GM12878 (cell line): ENCODE measurements at regions not wholly inside any gene's neighbourhood (a gene's known extent, or its start where the extent isn't known, plus 50 kb on each side); places are given as distances from the start of the nearest gene placed in this dataset.

Experiments used
- ATAC-seq: fragments of 200-7000 bp; cut with Tn5 transposase; 3 replicates; pipeline ENCODE4 v1.9.1; 2020; ENCODE audit warnings: mild to moderate bottlenecking, moderate library complexity
- BruUV-seq: library from RNA; stranded (reverse); fragments of 400-500 nt; replicated peaks from 2 replicates; lab custom pipeline; 2021; lab: Mats Ljungman, UMichigan
- CTCF ChIA-PET: fragments of 300-600 bp; sonication (Branson Sonifier 250); formaldehyde crosslinking; extraction: SDS; loops from one replicate; lab custom pipeline; 2021; ENCODE audit warnings: inconsistent platforms; lab: Yijun Ruan, JAX
- POLR2A ChIA-PET: fragments of 350-600 bp; formaldehyde crosslinking; extraction: SDS; loops from one replicate; lab custom pipeline; 2021; ENCODE audit warnings: inconsistent platforms; lab: Charles Lee
- RAD21 ChIA-PET: fragments of 300-600 bp; sonication (Branson Sonifier 250); formaldehyde crosslinking; loops from one replicate; lab custom pipeline; 2023; ENCODE audit warnings: antibody characterized with exemption; ENCODE audit not compliant: unreplicated experiment; lab: Charles Lee
- SMC1A ChIA-PET: fragments of 300-600 bp; sonication (Branson Sonifier 250); formaldehyde crosslinking; loops from one replicate; lab custom pipeline; 2023; ENCODE audit not compliant: unreplicated experiment, uncharacterized antibody; lab: Charles Lee
- DNase-seq: peaks from one replicate; pipeline ENCODE4 v3.0.0-alpha.2; 2011; ENCODE audit warnings: low read depth, low spot score
- FAIRE-seq: peaks from 3 replicates; lab custom pipeline; 2011; peaks lifted over from hg19 to GRCh38; lab: Jason Lieb, UNC
- H2AFZ ChIP-seq: 2 replicates; pipeline ENCODE4 v1.6.0; 2011; ENCODE audit warnings: low read depth, low read length, control low read depth; ENCODE audit not compliant: control insufficient read depth
- H3K27ac ChIP-seq: 2 replicates; pipeline ENCODE4 v1.5.1; 2011; ENCODE audit warnings: control low read depth; ENCODE audit not compliant: control insufficient read depth, insufficient read depth
- H3K27me3 ChIP-seq, 2 experiments: replicated peaks in 1 of 2; 2 replicates each; pipeline versions ENCODE4 v1.6.0 to v1.6.1; 2011; ENCODE audit warnings: low read length in 1 of 2; ENCODE audit not compliant: control insufficient read depth in 2 of 2, insufficient read depth in 2 of 2
- H3K36me3 ChIP-seq, 2 experiments: 2 replicates each; pipeline ENCODE4 v1.5.1; 2011; ENCODE audit warnings: low read length in 1 of 2; ENCODE audit not compliant: control insufficient read depth in 2 of 2, insufficient read depth in 2 of 2
- H3K4me1 ChIP-seq: 2 replicates; pipeline ENCODE4 v1.6.1; 2011; ENCODE audit warnings: mild to moderate bottlenecking, low read length, moderate library complexity, mixed read lengths; ENCODE audit not compliant: control insufficient read depth, insufficient read depth
- H3K4me2 ChIP-seq: 2 replicates; pipeline ENCODE4 v1.6.0; 2011; ENCODE audit warnings: control low read depth; ENCODE audit not compliant: control insufficient read depth, insufficient read depth
- H3K4me3 ChIP-seq: fragments of 200-600 bp; sonication (generic); 2 replicates; pipeline ENCODE4 v1.5.1; 2016
- H3K79me2 ChIP-seq: 2 replicates; pipeline ENCODE4 v1.6.0; 2011; ENCODE audit warnings: low read length; ENCODE audit not compliant: control insufficient read depth, insufficient read depth
- H3K9ac ChIP-seq: 2 replicates; pipeline ENCODE4 v1.8.0; 2011; ENCODE audit warnings: low read length, control low read depth, mixed read lengths; ENCODE audit not compliant: control insufficient read depth, insufficient read depth
- H3K9me3 ChIP-seq: replicated peaks from 3 replicates; pipeline ENCODE4 v1.5.1; 2011; ENCODE audit warnings: mild to moderate bottlenecking, low read length; ENCODE audit not compliant: control insufficient read depth, insufficient read depth
- H4K20me1 ChIP-seq: 2 replicates; pipeline ENCODE4 v1.6.0; 2011; ENCODE audit not compliant: control insufficient read depth, insufficient read depth
- ASH2L ChIP-seq: fragments of 300-600, 200-600 bp; sonication (generic); IDR thresholded peaks from 2 replicates; pipeline ENCODE4 v1.6.1; 2017; ENCODE audit warnings: low read depth, mild to moderate bottlenecking, borderline replicate concordance
- ATF7 ChIP-seq: fragments of 450-650 bp; IDR thresholded peaks from 2 replicates; pipeline ENCODE4 v1.6.1; 2016; ENCODE audit warnings: low read depth, mild to moderate bottlenecking
- BRCA1 ChIP-seq: IDR thresholded peaks from 2 replicates; pipeline ENCODE4 v1.6.1; 2011; ENCODE audit warnings: low read depth, low read length, improper control_type of control experiment
- ETV6 ChIP-seq, 2 experiments: fragments of 450-650 bp in 1 of 2; IDR thresholded peaks in 1 of 2; conservative IDR thresholded peaks in 1 of 2; 2 replicates each; pipeline ENCODE4 v1.6.1; 2014; ENCODE audit warnings: antibody characterized with exemption in 1 of 2, borderline replicate concordance in 1 of 2, low read depth in 1 of 2, mild to moderate bottlenecking in 1 of 2, moderate library complexity in 1 of 2
- FOS ChIP-seq: IDR thresholded peaks from 3 replicates; pipeline ENCODE4 v1.6.1; 2011; ENCODE audit warnings: borderline replicate concordance; ENCODE audit not compliant: insufficient read length; ENCODE audit errors: extremely low read depth
- KDM1A ChIP-seq: fragments of 200-600 bp; sonication (generic); IDR thresholded peaks from 2 replicates; pipeline ENCODE4 v1.6.1; 2016; ENCODE audit warnings: borderline replicate concordance
- MEF2A ChIP-seq: IDR thresholded peaks from 2 replicates; pipeline ENCODE4 v1.6.1; 2011; ENCODE audit warnings: low read depth, mild to moderate bottlenecking, low read length, moderate library complexity; ENCODE audit not compliant: insufficient read depth
- NFIC ChIP-seq: IDR thresholded peaks from 2 replicates; pipeline ENCODE4 v1.6.1; 2012; ENCODE audit warnings: low read depth, mild to moderate bottlenecking, inconsistent platforms, low read length, moderate library complexity
- NFYB ChIP-seq: IDR thresholded peaks from 2 replicates; pipeline ENCODE4 v1.6.1; 2011; ENCODE audit warnings: low read depth, mild to moderate bottlenecking, low read length, improper control_type of control experiment, moderate library complexity; ENCODE audit not compliant: insufficient read depth
- POLR2AphosphoS5 ChIP-seq: IDR thresholded peaks from 2 replicates; pipeline ENCODE4 v1.6.1; 2011; ENCODE audit warnings: mild to moderate bottlenecking, low read length, inconsistent platforms
- SMC3 ChIP-seq: IDR thresholded peaks from 2 replicates; pipeline ENCODE4 v1.6.1; 2011; ENCODE audit warnings: low read length, improper control_type of control experiment, borderline replicate concordance
- WRNIP1 ChIP-seq: IDR thresholded peaks from 2 replicates; pipeline ENCODE4 v1.6.1; 2011; ENCODE audit warnings: low read depth, low read length, improper control_type of control experiment, borderline replicate concordance
- WGBS: methylation state at CpG from one replicate; pipeline ENCODE4 v1.1.6; 2016; ENCODE audit warnings: low lambda C conversion rate; ENCODE audit not compliant: insufficient replicate concordance, insufficient coverage; ENCODE audit errors: missing lambda C conversion rate; 5-methylcytosine and 5-hydroxymethylcytosine counted together
- in situ Hi-C: fragments of 300-500 bp; cut with MboI; formaldehyde crosslinking; loops from 9 replicates; pipeline ENCODE4 v1.14.3; 2018; ENCODE audit warnings: mixed read lengths
- intact Hi-C: fragments of 100-400 bp; cut with micrococcal nuclease; formaldehyde crosslinking; loops from one replicate; pipeline ENCODE4 v1.14.2; 2022; ENCODE audit not compliant: unreplicated experiment
- TF ChIP-seq, protein P1 (sequence below): IDR thresholded peaks from 2 replicates; pipeline ENCODE4 v1.6.1; 2011; ENCODE audit warnings: mild to moderate bottlenecking, low read depth, low read length, moderate library complexity; ENCODE audit not compliant: insufficient replicate concordance
- TF ChIP-seq, protein P2 (sequence below): fragments of 450-650 bp; IDR thresholded peaks from 2 replicates; pipeline ENCODE4 v1.6.1; 2017; ENCODE audit warnings: borderline replicate concordance

DNA sequence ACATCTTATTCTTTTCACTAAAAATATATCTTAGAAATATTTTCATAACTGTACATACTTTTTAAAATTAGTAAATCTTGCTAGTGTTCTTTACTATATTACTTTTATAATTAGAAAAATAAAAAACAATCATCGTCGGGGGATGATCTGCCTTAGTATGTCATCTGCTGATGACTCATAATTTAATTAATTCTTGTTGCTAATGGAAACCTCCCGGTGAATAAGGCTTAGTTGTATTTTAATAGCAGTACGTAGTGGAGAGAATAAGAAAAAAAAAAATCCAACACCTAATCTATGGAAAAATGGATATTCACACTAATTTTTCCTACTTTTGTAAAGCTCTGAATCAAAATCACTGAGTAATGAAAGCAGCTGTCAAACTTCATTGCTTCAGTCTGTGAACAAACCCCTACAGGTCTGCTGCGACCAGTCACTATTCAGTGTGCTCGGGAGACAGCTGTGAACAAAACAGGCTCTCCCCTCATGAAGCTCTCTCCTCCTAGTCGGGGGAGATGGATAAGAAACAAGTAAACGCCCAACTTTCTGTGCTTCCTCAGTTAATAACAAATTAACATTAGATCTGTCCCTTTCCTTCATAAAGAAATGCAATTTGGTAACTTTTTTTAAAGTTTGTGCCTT, 97.4 kb upstream of the UPP2 start:
- ATAC-seq (no peak), DNase-seq (no peak), FAIRE-seq (no peak)
- no peaks in the 10 kb centered on the region for H4K20me1 ChIP-seq
- in situ Hi-C loops (loop anchor here (10.0 kb wide), 1 partner anchor 229 kb away; no protein-coding TSS in a partner anchor), intact Hi-C loops (no loop called here)
- WGBS, result 50% methylated on average over 8 of the region's 8 CpGs
- CTCF ChIA-PET, result no interaction called here
- no peak overlapping the region for H3K9ac ChIP-seq
- H3K27me3 ChIP-seq, result no peaks in the 10 kb centered on the region
- H3K36me3 ChIP-seq, result no peaks in the 10 kb centered on the region
- no peaks in the 10 kb centered on the region for H3K4me1 ChIP-seq
- no TSS peak for BruUV-seq
- H2AFZ ChIP-seq, result no peak overlapping the region
- no peaks in the 10 kb centered on the region for H3K79me2 ChIP-seq
- no peak overlapping the region for H3K4me3 ChIP-seq
- H3K27ac ChIP-seq, result no peak overlapping the region
- RAD21 ChIA-PET, result no interaction called here
- POLR2A ChIA-PET, result no interaction called here
- H3K4me2 ChIP-seq, result no peak overlapping the region
- SMC1A ChIA-PET, result interaction anchor here (1.0 kb wide), 1 partner anchor 12 kb away, joined by 3 read pairs; no protein-coding TSS in a partner anchor
- no peaks in the 10 kb centered on the region for H3K9me3 ChIP-seq
- TF ChIP-seq MEF2A, result no peak
- TF ChIP-seq BRCA1, result no peak
- TF ChIP-seq ATF7, result no peak
- TF ChIP-seq, protein P1, sequence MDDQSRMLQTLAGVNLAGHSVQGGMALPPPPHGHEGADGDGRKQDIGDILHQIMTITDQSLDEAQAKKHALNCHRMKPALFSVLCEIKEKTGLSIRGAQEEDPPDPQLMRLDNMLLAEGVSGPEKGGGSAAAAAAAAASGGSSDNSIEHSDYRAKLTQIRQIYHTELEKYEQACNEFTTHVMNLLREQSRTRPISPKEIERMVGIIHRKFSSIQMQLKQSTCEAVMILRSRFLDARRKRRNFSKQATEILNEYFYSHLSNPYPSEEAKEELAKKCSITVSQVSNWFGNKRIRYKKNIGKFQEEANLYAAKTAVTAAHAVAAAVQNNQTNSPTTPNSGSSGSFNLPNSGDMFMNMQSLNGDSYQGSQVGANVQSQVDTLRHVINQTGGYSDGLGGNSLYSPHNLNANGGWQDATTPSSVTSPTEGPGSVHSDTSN, result no peak
- no peak for TF ChIP-seq WRNIP1
- no peak for TF ChIP-seq NFIC
- TF ChIP-seq, protein P2, sequence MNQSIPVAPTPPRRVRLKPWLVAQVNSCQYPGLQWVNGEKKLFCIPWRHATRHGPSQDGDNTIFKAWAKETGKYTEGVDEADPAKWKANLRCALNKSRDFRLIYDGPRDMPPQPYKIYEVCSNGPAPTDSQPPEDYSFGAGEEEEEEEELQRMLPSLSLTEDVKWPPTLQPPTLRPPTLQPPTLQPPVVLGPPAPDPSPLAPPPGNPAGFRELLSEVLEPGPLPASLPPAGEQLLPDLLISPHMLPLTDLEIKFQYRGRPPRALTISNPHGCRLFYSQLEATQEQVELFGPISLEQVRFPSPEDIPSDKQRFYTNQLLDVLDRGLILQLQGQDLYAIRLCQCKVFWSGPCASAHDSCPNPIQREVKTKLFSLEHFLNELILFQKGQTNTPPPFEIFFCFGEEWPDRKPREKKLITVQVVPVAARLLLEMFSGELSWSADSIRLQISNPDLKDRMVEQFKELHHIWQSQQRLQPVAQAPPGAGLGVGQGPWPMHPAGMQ, result no peak
- no peak for TF ChIP-seq FOS
- TF ChIP-seq SMC3, result no peak
- TF ChIP-seq POLR2AphosphoS5, result no peak
- no peak for TF ChIP-seq KDM1A
- no peak for TF ChIP-seq ETV6 (conservative IDR thresholded peaks at IDR 0.05 in 1 of 2, IDR thresholded peaks at IDR 0.05 in 1 of 2; ENCODE audit: borderline replicate concordance in 1 of 2, low read depth in 1 of 2)
- TF ChIP-seq ASH2L, result no peak
- TF ChIP-seq NFYB, result no peak
